ENCODE measurements at regions not wholly inside any gene's neighbourhood (a gene's known extent, or its start where the extent isn't known, plus 50 kb on each side); places are given as distances from the start of the nearest gene placed in this dataset.

DNA sequence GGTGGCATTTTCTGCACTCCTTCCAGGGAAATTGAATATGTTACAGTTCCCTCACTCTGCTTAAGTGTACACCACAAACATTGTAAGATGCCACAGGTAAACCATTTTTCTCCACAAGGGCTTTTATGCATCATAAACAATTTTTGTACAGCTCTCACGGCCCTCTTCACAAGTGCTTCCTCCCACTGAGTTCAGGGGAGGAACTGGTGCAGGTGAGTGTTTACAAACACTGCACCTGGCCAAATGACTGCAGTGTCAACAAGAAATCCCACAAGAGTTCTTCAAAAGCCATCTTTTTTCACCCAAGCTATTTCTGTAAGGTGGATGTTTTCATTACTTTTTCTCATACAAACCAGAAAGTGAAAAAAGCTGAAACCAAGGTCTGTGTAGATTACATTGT lies 973.2 kb downstream of the AACS start:
- TF ChIP-seq EZH2 (IDR thresholded peaks at IDR 0.05; ENCODE audit: borderline replicate concordance, low read length) (no peak), CTCF (IDR thresholded peaks at IDR 0.05; ENCODE audit: low read length) (no peak)
